H9 (cell line): ENCODE measurements at regions not wholly inside any gene's neighbourhood (a gene's known extent, or its start where the extent isn't known, plus 50 kb on each side); places are given as distances from the start of the nearest gene placed in this dataset.

ENCODE experiments used
- DNase-seq: peaks from one replicate; pipeline ENCODE4 v3.0.0-alpha.2; 2017
- H2AFZ ChIP-seq: one replicate; pipeline ENCODE4 v1.6.1; 2013; ENCODE audit warnings: mild to moderate bottlenecking, low read length, control low read depth, moderate library complexity
- H2AK5ac ChIP-seq: 2 replicates; pipeline ENCODE4 v1.6.1; 2013; ENCODE audit warnings: low read length, control low read depth, mixed read lengths; ENCODE audit not compliant: insufficient read length
- H2BK120ac ChIP-seq: one replicate; pipeline ENCODE4 v1.6.1; 2013; ENCODE audit warnings: low read depth, mild to moderate bottlenecking, low read length, control low read depth, inconsistent platforms; ENCODE audit not compliant: poor library complexity, severe bottlenecking
- H2BK12ac ChIP-seq: 2 replicates; pipeline ENCODE4 v1.6.1; 2013; ENCODE audit warnings: low read length, control low read depth, mixed read lengths, low read depth; ENCODE audit not compliant: insufficient read length
- H2BK15ac ChIP-seq: 2 replicates; pipeline ENCODE4 v1.6.1; 2013; ENCODE audit warnings: low read depth, low read length, control low read depth
- H2BK20ac ChIP-seq: one replicate; pipeline ENCODE4 v1.6.1; 2013; ENCODE audit warnings: low read depth, mild to moderate bottlenecking, low read length, control low read depth, inconsistent platforms; ENCODE audit not compliant: poor library complexity, severe bottlenecking
- H2BK5ac ChIP-seq: 2 replicates; pipeline ENCODE4 v1.6.1; 2013; ENCODE audit warnings: low read length, control low read depth, mixed read lengths; ENCODE audit not compliant: insufficient read length
- H3K14ac ChIP-seq: 2 replicates; pipeline ENCODE4 v1.6.1; 2013; ENCODE audit warnings: low read length, control low read depth; ENCODE audit not compliant: insufficient read depth
- H3K18ac ChIP-seq: 2 replicates; pipeline ENCODE4 v1.6.1; 2013; ENCODE audit warnings: low read depth, mild to moderate bottlenecking, mixed read lengths, low read length, control low read depth; ENCODE audit not compliant: insufficient read length
- H3K23ac ChIP-seq: 2 replicates; pipeline ENCODE4 v1.6.1; 2013; ENCODE audit warnings: low read length, control low read depth, mixed read lengths, low read depth; ENCODE audit not compliant: insufficient read length
- H3K23me2 ChIP-seq: 2 replicates; pipeline ENCODE4 v1.6.1; 2013; ENCODE audit warnings: low read depth, mild to moderate bottlenecking, mixed read lengths, low read length, control low read depth; ENCODE audit not compliant: insufficient read length, poor library complexity, severe bottlenecking
- H3K27ac ChIP-seq: 2 replicates; pipeline ENCODE4 v1.5.1; 2013; ENCODE audit warnings: low read length, control low read depth, mixed read lengths, low read depth; ENCODE audit not compliant: insufficient read length
- H3K27me3 ChIP-seq: 2 replicates; pipeline ENCODE4 v1.6.1; 2013; ENCODE audit warnings: low read length, control low read depth, inconsistent platforms; ENCODE audit not compliant: insufficient read depth
- H3K4ac ChIP-seq: 2 replicates; pipeline ENCODE4 v1.6.1; 2013; ENCODE audit warnings: low read depth, mild to moderate bottlenecking, control low read depth, inconsistent platforms, low read length, moderate library complexity
- H3K4me1 ChIP-seq: 2 replicates; pipeline ENCODE4 v1.6.1; 2013; ENCODE audit warnings: low read length, control low read depth, inconsistent platforms; ENCODE audit not compliant: insufficient read depth
- H3K4me2 ChIP-seq: 2 replicates; pipeline ENCODE4 v1.6.1; 2013; ENCODE audit warnings: low read length, control low read depth, mixed read lengths; ENCODE audit not compliant: insufficient read length, insufficient read depth
- H3K56ac ChIP-seq: 2 replicates; pipeline ENCODE4 v1.6.1; 2013; ENCODE audit warnings: low read depth, mild to moderate bottlenecking, mixed read lengths, low read length, control low read depth; ENCODE audit not compliant: insufficient read length
- H3K79me1 ChIP-seq: 2 replicates; pipeline ENCODE4 v1.6.1; 2013; ENCODE audit warnings: low read depth, mild to moderate bottlenecking, moderate library complexity, low read length, control low read depth, inconsistent platforms; ENCODE audit not compliant: insufficient read depth, poor library complexity, severe bottlenecking
- H3K79me2 ChIP-seq: 2 replicates; pipeline ENCODE4 v1.6.1; 2013; ENCODE audit warnings: low read length, control low read depth, inconsistent platforms; ENCODE audit not compliant: insufficient read depth
- H3K9ac ChIP-seq: 2 replicates; pipeline ENCODE4 v1.6.1; 2013; ENCODE audit warnings: low read length, control low read depth, mixed read lengths; ENCODE audit not compliant: insufficient read length; ENCODE audit errors: extremely low read depth
- H3K9me3 ChIP-seq: one replicate; pipeline ENCODE4 v1.6.1; 2013; ENCODE audit warnings: low read depth, low read length, inconsistent platforms; ENCODE audit not compliant: control insufficient read depth
- H3T11ph ChIP-seq: one replicate; pipeline ENCODE4 v1.6.1; 2013; ENCODE audit warnings: mild to moderate bottlenecking, low read length, control low read depth, inconsistent platforms
- H4K20me1 ChIP-seq: one replicate; pipeline ENCODE4 v1.6.1; 2013; ENCODE audit not compliant: control insufficient read depth, insufficient read length, insufficient read depth
- H4K5ac ChIP-seq: 2 replicates; pipeline ENCODE4 v1.6.1; 2013; ENCODE audit warnings: low read depth, mild to moderate bottlenecking, mixed read lengths, low read length, control low read depth; ENCODE audit not compliant: insufficient read length
- H4K8ac ChIP-seq: replicated peaks from 2 replicates; pipeline ENCODE4 v1.6.1; 2013; ENCODE audit warnings: low read length, control low read depth, mixed read lengths, low read depth; ENCODE audit not compliant: insufficient read length
- H4K91ac ChIP-seq: 2 replicates; pipeline ENCODE4 v1.6.1; 2013; ENCODE audit warnings: low read depth, mild to moderate bottlenecking, moderate library complexity, mixed read lengths, low read length, control low read depth; ENCODE audit not compliant: insufficient read length
- H3K27ac Mint-ChIP-seq, 3 experiments: 2 replicates in 2 of 3; 3 replicates in 1 of 3; pipeline ENCODE4 v1.8.0; 2020 to 2021; ENCODE audit warnings: mixed read lengths in 3 of 3, mild to moderate bottlenecking in 1 of 3, moderate library complexity in 1 of 3
- H3K27me3 Mint-ChIP-seq: 2 replicates; pipeline ENCODE4 v1.8.0; 2021; ENCODE audit warnings: low read depth, mild to moderate bottlenecking, moderate library complexity, mixed read lengths
- H3K36me3 Mint-ChIP-seq, 3 experiments: 2 replicates in 2 of 3; 3 replicates in 1 of 3; pipeline ENCODE4 v1.8.0; 2020 to 2021; ENCODE audit warnings: low read depth in 3 of 3, mixed read lengths in 3 of 3; ENCODE audit not compliant: insufficient read depth in 1 of 3
- H3K4me1 Mint-ChIP-seq, 2 experiments: 2 replicates each; pipeline ENCODE4 v1.8.0; 2020; ENCODE audit warnings: mixed read lengths in 2 of 2
- H3K4me3 Mint-ChIP-seq, 2 experiments: 2 replicates in 1 of 2; 3 replicates in 1 of 2; pipeline ENCODE4 v1.8.0; 2020 to 2021; ENCODE audit warnings: mild to moderate bottlenecking in 2 of 2, mixed read lengths in 2 of 2, moderate library complexity in 1 of 2
- H3K9me3 Mint-ChIP-seq, 2 experiments: 2 replicates in 1 of 2; 3 replicates in 1 of 2; pipeline ENCODE4 v1.8.0; 2020; ENCODE audit warnings: mild to moderate bottlenecking in 2 of 2, mixed read lengths in 2 of 2, moderate library complexity in 1 of 2
- TF ChIP-seq, protein P1 (sequence below): fragments of 200-600 bp; sonication (generic); conservative IDR thresholded peaks from 3 replicates; pipeline ENCODE4 v1.8.0; 2021; ENCODE audit warnings: antibody characterized with exemption, mild to moderate bottlenecking

DNA sequence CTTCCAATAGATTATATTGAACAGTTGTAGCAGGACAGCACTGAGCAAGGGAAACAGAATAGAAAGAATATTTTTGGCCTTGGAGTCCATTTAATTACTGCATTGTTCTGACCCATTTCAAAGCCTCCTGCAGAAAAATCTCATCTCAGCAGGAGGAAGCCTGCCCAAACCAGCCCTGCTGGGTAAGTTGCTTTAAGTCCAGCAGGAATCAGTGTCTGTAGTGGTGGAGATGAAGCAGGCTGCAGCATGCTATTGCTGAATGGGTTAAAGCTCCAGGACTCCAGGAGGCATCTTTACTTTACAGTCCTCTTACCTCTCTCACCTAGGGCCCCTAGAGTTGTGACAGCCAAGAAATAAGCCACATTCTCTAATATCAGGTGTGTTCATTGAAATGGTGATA is 380.3 kb upstream of the THBS1 start:
- Histone ChIP-seq H3K56ac (no peak overlapping the region), H4K20me1 (no peaks in the 10 kb centered on the region), H4K91ac (no peak overlapping the region), H2BK15ac (no peak overlapping the region), H3K18ac (no peak overlapping the region), H3K79me2 (no peaks in the 10 kb centered on the region), H3K4me1 (peaks cover 3% of the 10 kb centered on the region; the same call in 1 of the 2 replicates), H3K23me2 (no peaks in the 10 kb centered on the region), H3T11ph (no peak overlapping the region), H2BK5ac (no peak overlapping the region), H3K27ac (no peak overlapping the region), H3K14ac (no peak overlapping the region), H3K9ac (no peak overlapping the region), H4K5ac (no peak overlapping the region), H3K23ac (no peak overlapping the region), H2BK120ac (no peak overlapping the region), H4K8ac (no peak overlapping the region), H2BK12ac (no peak overlapping the region), H3K9me3 (no peaks in the 10 kb centered on the region), H3K79me1 (no peaks in the 10 kb centered on the region), H3K27me3 (no peaks in the 10 kb centered on the region), H2AK5ac (no peak overlapping the region), H2AFZ (no peak overlapping the region), H3K4me2 (no peak overlapping the region), H3K4ac (no peak overlapping the region), H2BK20ac (no peak overlapping the region)
- no peaks in the 10 kb centered on the region for H3K36me3 Mint-ChIP-seq
- TF ChIP-seq, protein P1, sequence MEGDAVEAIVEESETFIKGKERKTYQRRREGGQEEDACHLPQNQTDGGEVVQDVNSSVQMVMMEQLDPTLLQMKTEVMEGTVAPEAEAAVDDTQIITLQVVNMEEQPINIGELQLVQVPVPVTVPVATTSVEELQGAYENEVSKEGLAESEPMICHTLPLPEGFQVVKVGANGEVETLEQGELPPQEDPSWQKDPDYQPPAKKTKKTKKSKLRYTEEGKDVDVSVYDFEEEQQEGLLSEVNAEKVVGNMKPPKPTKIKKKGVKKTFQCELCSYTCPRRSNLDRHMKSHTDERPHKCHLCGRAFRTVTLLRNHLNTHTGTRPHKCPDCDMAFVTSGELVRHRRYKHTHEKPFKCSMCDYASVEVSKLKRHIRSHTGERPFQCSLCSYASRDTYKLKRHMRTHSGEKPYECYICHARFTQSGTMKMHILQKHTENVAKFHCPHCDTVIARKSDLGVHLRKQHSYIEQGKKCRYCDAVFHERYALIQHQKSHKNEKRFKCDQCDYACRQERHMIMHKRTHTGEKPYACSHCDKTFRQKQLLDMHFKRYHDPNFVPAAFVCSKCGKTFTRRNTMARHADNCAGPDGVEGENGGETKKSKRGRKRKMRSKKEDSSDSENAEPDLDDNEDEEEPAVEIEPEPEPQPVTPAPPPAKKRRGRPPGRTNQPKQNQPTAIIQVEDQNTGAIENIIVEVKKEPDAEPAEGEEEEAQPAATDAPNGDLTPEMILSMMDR = no peak
- DNase-seq = no peak
- no peak overlapping the region for H3K4me3 Mint-ChIP-seq
- H3K27ac Mint-ChIP-seq = no peak overlapping the region
- H3K4me1 Mint-ChIP-seq = peaks cover 12% of the 10 kb centered on the region in 2 experiments; a peak in 3 of 4 replicates
- H3K9me3 Mint-ChIP-seq = no peaks in the 10 kb centered on the region
- peaks cover 6% of the 10 kb centered on the region for H3K27me3 Mint-ChIP-seq
